Endothelial cell of umbilical vein (primary cell): ENCODE measurements at regions not wholly inside any gene's neighbourhood (a gene's known extent, or its start where the extent isn't known, plus 50 kb on each side); places are given as distances from the start of the nearest gene placed in this dataset.

ENCODE experiments used
- EZH2 ChIP-seq: IDR thresholded peaks from 2 replicates; pipeline ENCODE4 v1.6.1; 2012; ENCODE audit warnings: borderline replicate concordance, low read depth, mild to moderate bottlenecking, moderate library complexity, low read length, inconsistent platforms; ENCODE audit not compliant: severe bottlenecking
- FOS ChIP-seq: IDR thresholded peaks from 2 replicates; pipeline ENCODE4 v1.6.1; 2011; ENCODE audit warnings: mild to moderate bottlenecking, low read length, moderate library complexity, borderline replicate concordance; ENCODE audit not compliant: insufficient read depth
- GATA2 ChIP-seq: IDR thresholded peaks from 2 replicates; pipeline ENCODE4 v1.7.0; 2011; ENCODE audit warnings: low read depth, mild to moderate bottlenecking, moderate library complexity, mixed read lengths, low read length; ENCODE audit not compliant: insufficient read length, insufficient read depth
- JUN ChIP-seq: IDR thresholded peaks from 2 replicates; pipeline ENCODE4 v1.6.1; 2011; ENCODE audit warnings: borderline replicate concordance, low read depth; ENCODE audit not compliant: insufficient read length, insufficient read depth
- MYC ChIP-seq: IDR thresholded peaks from one replicate; pipeline ENCODE4 v1.6.1; 2011; ENCODE audit warnings: mild to moderate bottlenecking, low read depth, low read length
- POLR2A ChIP-seq: IDR thresholded peaks from 2 replicates; pipeline ENCODE4 v1.6.1; 2012; ENCODE audit warnings: low read depth, mild to moderate bottlenecking, control low read depth, low read length
- POLR2AphosphoS5 ChIP-seq: IDR thresholded peaks from 2 replicates; pipeline ENCODE4 v1.6.1; 2012; ENCODE audit warnings: low read depth, mild to moderate bottlenecking, control low read depth, low read length, moderate library complexity; ENCODE audit not compliant: insufficient read depth
- TF ChIP-seq, protein P1 (sequence below), 2 donors: IDR thresholded peaks; 1 replicate in 1 of 2; 2 replicates in 1 of 2; pipeline ENCODE4 v1.5.1; 2011; ENCODE audit warnings: low read length in 2 of 2, mild to moderate bottlenecking in 2 of 2, moderate library complexity in 2 of 2, control low read depth in 1 of 2, inconsistent platforms in 1 of 2, low read depth in 1 of 2; ENCODE audit not compliant: insufficient read depth in 1 of 2; ENCODE audit errors: extremely low read depth in 1 of 2
- TF ChIP-seq, protein P2 (sequence below): IDR thresholded peaks from 2 replicates; pipeline ENCODE4 v1.6.1; 2011; ENCODE audit not compliant: insufficient read depth, insufficient read length

DNA sequence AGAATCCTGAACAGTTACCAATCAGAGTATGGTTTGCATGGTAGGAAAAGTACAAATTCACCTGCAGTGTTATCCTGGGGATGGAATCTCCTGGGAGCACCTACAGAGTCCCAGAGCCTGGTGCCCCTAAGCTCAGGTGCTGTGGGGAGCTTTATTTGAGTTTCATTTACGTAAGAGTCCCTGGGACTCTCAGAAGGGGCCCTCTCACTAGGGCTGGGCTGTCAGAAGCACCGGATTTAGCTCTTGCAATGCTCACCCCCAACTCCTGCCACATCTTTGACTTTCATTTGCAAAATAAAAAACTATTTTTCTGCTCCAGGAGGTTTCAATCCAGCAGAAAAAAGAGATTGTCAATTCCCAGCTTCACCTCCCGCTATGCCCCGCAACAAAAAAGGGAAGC lies 569.8 kb upstream of the B3GAT1 start:
- TF ChIP-seq, protein P1, sequence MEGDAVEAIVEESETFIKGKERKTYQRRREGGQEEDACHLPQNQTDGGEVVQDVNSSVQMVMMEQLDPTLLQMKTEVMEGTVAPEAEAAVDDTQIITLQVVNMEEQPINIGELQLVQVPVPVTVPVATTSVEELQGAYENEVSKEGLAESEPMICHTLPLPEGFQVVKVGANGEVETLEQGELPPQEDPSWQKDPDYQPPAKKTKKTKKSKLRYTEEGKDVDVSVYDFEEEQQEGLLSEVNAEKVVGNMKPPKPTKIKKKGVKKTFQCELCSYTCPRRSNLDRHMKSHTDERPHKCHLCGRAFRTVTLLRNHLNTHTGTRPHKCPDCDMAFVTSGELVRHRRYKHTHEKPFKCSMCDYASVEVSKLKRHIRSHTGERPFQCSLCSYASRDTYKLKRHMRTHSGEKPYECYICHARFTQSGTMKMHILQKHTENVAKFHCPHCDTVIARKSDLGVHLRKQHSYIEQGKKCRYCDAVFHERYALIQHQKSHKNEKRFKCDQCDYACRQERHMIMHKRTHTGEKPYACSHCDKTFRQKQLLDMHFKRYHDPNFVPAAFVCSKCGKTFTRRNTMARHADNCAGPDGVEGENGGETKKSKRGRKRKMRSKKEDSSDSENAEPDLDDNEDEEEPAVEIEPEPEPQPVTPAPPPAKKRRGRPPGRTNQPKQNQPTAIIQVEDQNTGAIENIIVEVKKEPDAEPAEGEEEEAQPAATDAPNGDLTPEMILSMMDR (IDR thresholded peaks at IDR 0.05; ENCODE audit: extremely low read depth in 1 of 2, insufficient read depth in 1 of 2, low read depth in 1 of 2, low read length in 2 of 2) = no peak
- no peak for TF ChIP-seq EZH2
- no peak for TF ChIP-seq POLR2A
- no peak for TF ChIP-seq JUN
- TF ChIP-seq POLR2AphosphoS5 = no peak
- TF ChIP-seq FOS = no peak
- TF ChIP-seq, protein P2, sequence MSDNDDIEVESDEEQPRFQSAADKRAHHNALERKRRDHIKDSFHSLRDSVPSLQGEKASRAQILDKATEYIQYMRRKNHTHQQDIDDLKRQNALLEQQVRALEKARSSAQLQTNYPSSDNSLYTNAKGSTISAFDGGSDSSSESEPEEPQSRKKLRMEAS = no peak
- TF ChIP-seq GATA2 = no peak
- no peak for TF ChIP-seq MYC
